ENCODE measurements at regions not wholly inside any gene's neighbourhood (a gene's known extent, or its start where the extent isn't known, plus 50 kb on each side); places are given as distances from the start of the nearest gene placed in this dataset.

DNA sequence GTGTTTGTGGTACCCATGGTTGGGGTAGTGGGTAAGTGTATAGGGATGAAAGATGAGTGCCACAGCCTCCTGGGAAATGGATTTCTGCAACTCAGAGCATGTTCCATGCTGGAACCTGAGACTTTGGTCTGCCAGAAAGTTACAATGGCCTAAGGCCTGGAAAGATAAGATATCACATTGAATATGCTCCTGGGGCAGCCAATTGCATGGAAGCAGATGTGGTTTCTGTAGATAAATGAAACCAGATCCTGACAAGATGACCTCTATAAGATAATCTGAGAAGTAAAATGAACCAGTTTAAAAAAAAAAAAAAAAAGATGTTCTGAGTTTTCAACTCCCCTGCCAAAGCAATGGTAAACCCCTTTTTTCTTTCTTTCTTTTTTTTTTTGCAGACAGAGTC, 91.4 kb upstream of the NCK2 start:
- TF ChIP-seq, protein P1, sequence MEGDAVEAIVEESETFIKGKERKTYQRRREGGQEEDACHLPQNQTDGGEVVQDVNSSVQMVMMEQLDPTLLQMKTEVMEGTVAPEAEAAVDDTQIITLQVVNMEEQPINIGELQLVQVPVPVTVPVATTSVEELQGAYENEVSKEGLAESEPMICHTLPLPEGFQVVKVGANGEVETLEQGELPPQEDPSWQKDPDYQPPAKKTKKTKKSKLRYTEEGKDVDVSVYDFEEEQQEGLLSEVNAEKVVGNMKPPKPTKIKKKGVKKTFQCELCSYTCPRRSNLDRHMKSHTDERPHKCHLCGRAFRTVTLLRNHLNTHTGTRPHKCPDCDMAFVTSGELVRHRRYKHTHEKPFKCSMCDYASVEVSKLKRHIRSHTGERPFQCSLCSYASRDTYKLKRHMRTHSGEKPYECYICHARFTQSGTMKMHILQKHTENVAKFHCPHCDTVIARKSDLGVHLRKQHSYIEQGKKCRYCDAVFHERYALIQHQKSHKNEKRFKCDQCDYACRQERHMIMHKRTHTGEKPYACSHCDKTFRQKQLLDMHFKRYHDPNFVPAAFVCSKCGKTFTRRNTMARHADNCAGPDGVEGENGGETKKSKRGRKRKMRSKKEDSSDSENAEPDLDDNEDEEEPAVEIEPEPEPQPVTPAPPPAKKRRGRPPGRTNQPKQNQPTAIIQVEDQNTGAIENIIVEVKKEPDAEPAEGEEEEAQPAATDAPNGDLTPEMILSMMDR (conservative IDR thresholded peaks at IDR 0.05; ENCODE audit: low read depth, low read length): no peak
- DNase-seq (ENCODE audit: low read depth): no peak
- no peak overlapping the region for H3K4me3 ChIP-seq (ENCODE audit: low read depth, low read length)

DNA sequence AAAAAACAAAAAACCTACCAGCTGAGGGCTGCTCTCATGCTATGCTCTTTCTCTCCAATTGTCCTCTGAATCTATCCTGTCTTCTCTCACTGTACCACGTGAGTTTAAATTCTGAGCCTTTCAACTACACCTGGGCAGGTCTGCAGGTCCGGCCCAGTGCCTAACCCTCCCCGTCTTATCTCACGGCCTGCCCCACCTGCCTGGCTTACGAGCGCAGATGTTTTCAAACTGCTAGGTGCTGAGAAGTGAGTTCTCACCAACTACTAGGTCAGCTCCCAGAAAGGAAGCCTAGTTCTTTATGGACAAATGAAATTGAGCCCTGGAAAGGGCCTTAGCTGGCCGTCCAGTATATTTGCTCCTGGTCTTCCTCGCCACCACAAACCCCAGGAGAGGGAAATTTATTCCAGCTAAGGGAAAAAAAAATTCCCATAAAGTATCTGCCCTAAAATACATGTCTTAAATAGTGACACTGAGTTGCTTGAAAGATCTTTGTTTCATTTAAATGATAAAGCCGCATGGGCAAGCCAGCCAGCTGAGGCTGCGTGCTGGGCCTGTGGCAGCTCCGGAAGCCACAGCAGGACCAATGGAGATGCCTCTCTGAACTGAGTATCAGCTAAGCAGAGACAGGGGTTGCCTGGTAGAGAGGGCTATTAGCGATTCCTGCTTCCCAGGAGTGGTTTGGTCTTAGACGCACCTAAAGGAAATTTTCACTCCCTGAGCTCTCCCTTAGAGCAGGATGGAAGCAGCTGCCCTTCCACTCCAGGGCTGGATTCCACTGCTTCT, 92.5 kb upstream of the NCK2 start:
- no peak overlapping the region for H3K4me3 ChIP-seq (ENCODE audit: low read depth, low read length)
- TF ChIP-seq, protein P1 (conservative IDR thresholded peaks at IDR 0.05; ENCODE audit: low read depth, low read length): no peak
- no peak for DNase-seq (ENCODE audit: low read depth)

DNA sequence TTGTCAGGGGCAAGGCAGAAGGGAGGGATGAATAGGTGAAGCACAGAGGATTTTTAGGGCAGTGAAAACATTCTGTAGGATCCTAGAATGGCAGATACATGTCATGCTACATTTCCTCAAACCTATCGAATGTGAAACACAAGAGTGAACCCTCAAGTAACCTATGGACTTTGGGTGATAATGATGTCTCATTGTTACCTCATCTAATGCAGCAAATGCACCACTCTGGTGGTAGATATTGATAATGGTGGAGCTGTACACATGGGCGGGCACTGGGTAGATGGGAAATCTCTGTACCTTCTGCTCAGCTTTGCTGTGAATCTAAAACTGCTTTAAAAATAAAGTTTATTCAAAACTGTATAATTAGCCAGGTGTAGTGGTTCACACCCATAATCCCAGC, 95.2 kb upstream of the NCK2 start:
- DNase-seq (ENCODE audit: low read depth): no peak
- no peak overlapping the region for H3K4me3 ChIP-seq (ENCODE audit: low read depth, low read length)
- TF ChIP-seq, protein P1 (conservative IDR thresholded peaks at IDR 0.05; ENCODE audit: low read depth, low read length): no peak

DNA sequence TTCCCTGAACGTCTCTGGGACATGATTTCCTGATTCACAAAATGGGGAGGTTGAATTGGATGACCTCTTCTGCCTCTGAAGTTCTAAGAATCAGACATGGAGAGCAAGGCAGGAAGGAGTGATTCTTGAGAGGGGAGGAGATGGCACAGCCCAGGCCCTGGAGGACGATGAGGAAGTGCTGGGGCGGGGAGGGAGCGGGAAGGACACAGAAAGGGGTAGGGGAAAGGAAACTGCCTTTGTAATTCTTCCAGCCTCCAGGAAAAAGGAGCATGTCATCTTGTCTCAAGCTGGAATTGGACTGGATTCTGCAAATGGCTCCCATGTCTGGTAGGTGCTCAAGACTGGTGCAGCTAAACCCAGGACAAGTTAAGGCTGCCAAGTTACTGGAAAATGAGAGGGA, 97.0 kb upstream of the NCK2 start:
- TF ChIP-seq, protein P1 (conservative IDR thresholded peaks at IDR 0.05; ENCODE audit: low read depth, low read length): no peak
- no peak overlapping the region for H3K4me3 ChIP-seq (ENCODE audit: low read depth, low read length)
- no peak for DNase-seq (ENCODE audit: low read depth)

DNA sequence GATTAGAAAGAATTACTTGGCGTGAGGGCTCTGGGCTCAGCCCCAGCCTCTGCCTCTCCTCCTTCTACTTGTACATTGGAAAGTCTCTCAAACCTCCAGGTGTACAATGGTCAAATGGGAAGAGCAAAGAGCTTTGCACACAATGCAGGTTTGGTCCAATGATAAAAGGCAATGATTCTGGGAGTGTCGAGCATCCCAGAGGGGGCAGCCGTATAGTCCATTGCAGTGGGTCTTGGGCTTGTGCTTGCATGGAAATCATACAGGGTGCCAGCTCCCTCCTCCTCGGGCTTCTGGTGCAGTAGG, 98.0 kb upstream of the NCK2 start:
- DNase-seq (ENCODE audit: low read depth): no peak
- no peak overlapping the region for H3K4me3 ChIP-seq (ENCODE audit: low read depth, low read length)
- TF ChIP-seq, protein P1 (conservative IDR thresholded peaks at IDR 0.05; ENCODE audit: low read depth, low read length): no peak

DNA sequence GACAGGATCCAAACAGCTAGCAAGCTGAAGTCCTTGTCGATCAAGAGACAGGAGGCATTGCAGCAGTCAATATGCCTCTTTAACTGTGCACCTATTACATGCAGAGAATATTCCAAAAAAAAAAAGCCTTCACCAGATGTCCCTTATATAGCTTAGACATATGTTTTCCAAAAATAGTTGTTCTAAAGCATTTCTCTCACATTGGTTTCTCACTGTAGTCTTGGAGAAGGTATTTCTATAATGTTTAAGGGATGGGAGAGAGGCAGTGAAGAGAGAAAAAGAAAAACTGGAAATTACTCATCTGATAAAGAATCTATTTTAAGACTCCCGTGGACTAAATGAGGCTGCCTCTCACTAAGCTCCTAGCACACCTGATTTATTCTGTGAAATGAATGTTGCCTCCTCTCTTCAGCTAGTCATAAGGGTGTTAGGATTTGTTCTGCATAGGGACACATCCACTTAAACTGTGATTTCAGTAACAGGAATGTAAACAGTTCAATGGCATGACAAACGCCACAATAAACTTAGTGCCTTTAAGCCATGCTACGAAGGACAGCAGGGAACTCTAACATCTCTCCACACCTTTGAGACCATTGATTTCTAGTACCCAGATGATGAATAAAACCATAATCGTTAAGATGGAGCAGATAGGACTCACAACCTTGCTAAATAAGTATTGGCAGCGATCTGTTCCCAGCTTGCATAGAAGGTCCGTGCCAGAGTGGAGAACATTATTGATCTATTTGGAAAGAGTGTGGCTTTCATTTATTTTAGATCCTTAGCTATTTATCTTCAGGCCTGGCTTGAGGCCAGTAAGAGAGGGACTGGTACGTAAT, 98.6 kb upstream of the NCK2 start:
- H3K4me3 ChIP-seq (ENCODE audit: low read depth, low read length): no peak overlapping the region
- no peak for DNase-seq (ENCODE audit: low read depth)
- TF ChIP-seq, protein P1 (conservative IDR thresholded peaks at IDR 0.05; ENCODE audit: low read depth, low read length): no peak
